Neuronal stem cell (in vitro differentiated cells): ENCODE measurements at regions not wholly inside any gene's neighbourhood (a gene's known extent, or its start where the extent isn't known, plus 50 kb on each side); places are given as distances from the start of the nearest gene placed in this dataset.

Experiments used
- DNase-seq: peaks from one replicate; pipeline ENCODE4 v3.0.0-alpha.2; 2013; ENCODE audit warnings: low spot score
- H2AFZ ChIP-seq: one replicate; pipeline ENCODE4 v1.6.1; 2013; ENCODE audit warnings: mild to moderate bottlenecking, low read length, inconsistent platforms
- H2AK5ac ChIP-seq: 2 replicates; pipeline ENCODE4 v1.6.1; 2013; ENCODE audit warnings: low read depth, mild to moderate bottlenecking, inconsistent platforms, low read length, moderate library complexity, mixed read lengths
- H2BK120ac ChIP-seq: 2 replicates; pipeline ENCODE4 v1.6.1; 2013; ENCODE audit warnings: low read depth, mild to moderate bottlenecking, inconsistent platforms, low read length, moderate library complexity, mixed read lengths
- H2BK12ac ChIP-seq: one replicate; pipeline ENCODE4 v1.6.1; 2013; ENCODE audit warnings: low read length, inconsistent platforms
- H2BK15ac ChIP-seq: 2 replicates; pipeline ENCODE4 v1.6.1; 2013; ENCODE audit warnings: mild to moderate bottlenecking, low read length, inconsistent platforms, mixed read lengths
- H2BK5ac ChIP-seq: one replicate; pipeline ENCODE4 v1.6.1; 2013; ENCODE audit warnings: inconsistent platforms, mild to moderate bottlenecking, low read length, moderate library complexity
- H3K14ac ChIP-seq: one replicate; pipeline ENCODE4 v1.6.1; 2013; ENCODE audit warnings: low read length, inconsistent platforms
- H3K18ac ChIP-seq: 2 replicates; pipeline ENCODE4 v1.6.1; 2013; ENCODE audit warnings: low read length, inconsistent platforms
- H3K23ac ChIP-seq: 2 replicates; pipeline ENCODE4 v1.6.1; 2013; ENCODE audit warnings: low read depth, mild to moderate bottlenecking, mixed read lengths, low read length, inconsistent platforms; ENCODE audit not compliant: poor library complexity
- H3K27ac ChIP-seq: replicated peaks from 3 replicates; pipeline ENCODE4 v1.5.1; 2013; ENCODE audit warnings: low read length, inconsistent platforms
- H3K27me3 ChIP-seq, 3 experiments: 2 replicates each; pipeline ENCODE4 v1.6.1; 2013; ENCODE audit warnings: low read length in 3 of 3, mild to moderate bottlenecking in 2 of 3, inconsistent platforms in 1 of 3, low read depth in 1 of 3, mixed read lengths in 1 of 3, moderate library complexity in 1 of 3; ENCODE audit not compliant: control insufficient read depth in 3 of 3, insufficient read depth in 3 of 3
- H3K36me3 ChIP-seq, 2 donors: replicated peaks in 1 of 2; 2 replicates each; pipeline ENCODE4 v1.6.1; 2013; ENCODE audit warnings: low read length in 2 of 2; ENCODE audit not compliant: control insufficient read depth in 2 of 2, insufficient read depth in 2 of 2
- H3K4ac ChIP-seq: 2 replicates; pipeline ENCODE4 v1.6.1; 2013; ENCODE audit warnings: inconsistent platforms, mild to moderate bottlenecking, low read length, moderate library complexity
- H3K4me1 ChIP-seq, 2 donors: 1 replicate in 1 of 2; 2 replicates in 1 of 2; pipeline ENCODE4 v1.6.1; 2013; ENCODE audit warnings: low read length in 2 of 2, low read depth in 1 of 2; ENCODE audit not compliant: control insufficient read depth in 2 of 2, insufficient read depth in 1 of 2
- H3K4me2 ChIP-seq: one replicate; pipeline ENCODE4 v1.6.1; 2013; ENCODE audit warnings: mild to moderate bottlenecking, low read length, inconsistent platforms; ENCODE audit not compliant: insufficient read depth, poor library complexity, severe bottlenecking
- H3K4me3 ChIP-seq, 2 donors: 2 replicates each; pipeline ENCODE4 v1.5.1; 2013; ENCODE audit warnings: low read length in 2 of 2, mild to moderate bottlenecking in 2 of 2, inconsistent platforms in 1 of 2, moderate library complexity in 1 of 2
- H3K79me1 ChIP-seq: one replicate; pipeline ENCODE4 v1.6.1; 2013; ENCODE audit warnings: low read depth, mild to moderate bottlenecking, inconsistent platforms, low read length, moderate library complexity
- H3K9ac ChIP-seq: one replicate; pipeline ENCODE4 v1.6.1; 2013; ENCODE audit warnings: mild to moderate bottlenecking, low read depth, low read length, inconsistent platforms; ENCODE audit not compliant: poor library complexity
- H3K9me3 ChIP-seq, 2 donors: replicated peaks in 1 of 2; 2 replicates each; pipeline versions ENCODE3 to v1.6.1; 2013; ENCODE audit warnings: low read length in 2 of 2, mild to moderate bottlenecking in 2 of 2, inconsistent platforms in 1 of 2, low read depth in 1 of 2, mixed read lengths in 1 of 2, moderate library complexity in 1 of 2; ENCODE audit not compliant: control insufficient read depth in 2 of 2, insufficient read depth in 1 of 2
- H4K8ac ChIP-seq: one replicate; pipeline ENCODE4 v1.6.1; 2013; ENCODE audit warnings: low read depth, mild to moderate bottlenecking, inconsistent platforms, low read length, moderate library complexity
- H4K91ac ChIP-seq: one replicate; pipeline ENCODE4 v1.6.1; 2013; ENCODE audit warnings: low read length, low read depth, mild to moderate bottlenecking, inconsistent platforms; ENCODE audit not compliant: poor library complexity
- WGBS, 2 donors: extraction: QIAGEN DNeasy Blood & Tissue Kit; methylation state at CpG; one replicate each; pipeline ENCODE4 v1.1.7; 2013; ENCODE audit warnings: missing lambda C conversion rate in 2 of 2, mixed read lengths in 1 of 2; ENCODE audit not compliant: insufficient read length in 2 of 2, insufficient replicate concordance in 1 of 2; ENCODE audit errors: extremely low coverage in 2 of 2; 5-methylcytosine and 5-hydroxymethylcytosine counted together

- H4K91ac ChIP-seq = no peak overlapping the region
- H2BK15ac ChIP-seq = no peak overlapping the region
- no peak overlapping the region for H3K23ac ChIP-seq
- no peak overlapping the region for H3K18ac ChIP-seq
- H3K36me3 ChIP-seq = no peaks in the 10 kb centered on the region
- no peak overlapping the region for H3K9ac ChIP-seq
- H2AK5ac ChIP-seq = no peak overlapping the region
- no peak overlapping the region for H3K4me3 ChIP-seq
- no peak for DNase-seq
- no CpG with 5 or more reads among the region's 2 CpGs for WGBS, 2 donors
- no peaks in the 10 kb centered on the region for H3K4me1 ChIP-seq
- H3K4me2 ChIP-seq = no peak overlapping the region
- H3K79me1 ChIP-seq = no peaks in the 10 kb centered on the region
- no peak overlapping the region for H2BK120ac ChIP-seq
- H2BK5ac ChIP-seq = no peak overlapping the region
- H3K9me3 ChIP-seq = no peaks in the 10 kb centered on the region
- no peak overlapping the region for H3K27ac ChIP-seq
- H3K14ac ChIP-seq = no peak overlapping the region
- no peak overlapping the region for H3K4ac ChIP-seq
- no peak overlapping the region for H2AFZ ChIP-seq
- H4K8ac ChIP-seq = no peak overlapping the region
- no peak overlapping the region for H2BK12ac ChIP-seq
- no peaks in the 10 kb centered on the region for H3K27me3 ChIP-seq
These were observed 53.4 kb upstream of the ANTXR2 start for GRCh38 chr4:80126435-80126834.

- Histone ChIP-seq H3K4me2 (no peak overlapping the region), H2BK120ac (no peak overlapping the region), H2AFZ (no peak overlapping the region), H3K79me1 (no peaks in the 10 kb centered on the region), H3K27me3 (no peaks in the 10 kb centered on the region), H3K18ac (no peak overlapping the region), H3K36me3 (no peaks in the 10 kb centered on the region), H3K27ac (no peak overlapping the region), H4K91ac (no peak overlapping the region), H3K23ac (no peak overlapping the region), H4K8ac (no peak overlapping the region), H3K9me3 (no peaks in the 10 kb centered on the region), H2AK5ac (no peak overlapping the region), H3K4me3 (no peak overlapping the region), H3K14ac (no peak overlapping the region), H2BK15ac (no peak overlapping the region), H3K4me1 (no peaks in the 10 kb centered on the region), H3K9ac (no peak overlapping the region), H2BK12ac (no peak overlapping the region), H3K4ac (no peak overlapping the region), H2BK5ac (no peak overlapping the region)
- WGBS, 2 donors = no CpG with 5 or more reads among the region's 4 CpGs
- no peak for DNase-seq
These were observed 52.5 kb upstream of the ANTXR2 start for GRCh38 chr4:80125252-80126177.

- Histone ChIP-seq H3K4ac (no peak overlapping the region), H2BK12ac (no peak overlapping the region), H3K9me3 (no peaks in the 10 kb centered on the region), H3K79me1 (no peaks in the 10 kb centered on the region), H3K27ac (no peak overlapping the region), H2AK5ac (no peak overlapping the region), H3K27me3 (no peaks in the 10 kb centered on the region), H2BK120ac (no peak overlapping the region), H3K4me2 (no peak overlapping the region), H3K18ac (no peak overlapping the region), H2AFZ (no peak overlapping the region), H2BK15ac (no peak overlapping the region), H3K14ac (no peak overlapping the region), H2BK5ac (no peak overlapping the region), H3K4me1 (no peaks in the 10 kb centered on the region), H3K9ac (no peak overlapping the region), H3K36me3 (no peaks in the 10 kb centered on the region), H4K91ac (no peak overlapping the region), H3K4me3 (no peak overlapping the region), H3K23ac (no peak overlapping the region), H4K8ac (no peak overlapping the region)
- no peak for DNase-seq
- no CpG with 5 or more reads among the region's 1 CpG for WGBS, 2 donors
These were observed 51.5 kb upstream of the ANTXR2 start for GRCh38 chr4:80124246-80125211.
